Neural cell (in vitro differentiated cells): ENCODE measurements at regions not wholly inside any gene's neighbourhood (a gene's known extent, or its start where the extent isn't known, plus 50 kb on each side); places are given as distances from the start of the nearest gene placed in this dataset.

ENCODE experiments used
- H2AFZ ChIP-seq: fragments of 200-600, 300-800 bp; sonication (generic), shearing (Covaris generic); 2 replicates; pipeline ENCODE4 v1.6.0; 2014; ENCODE audit warnings: low read depth, mild to moderate bottlenecking, antibody characterized with exemption, low read length, moderate library complexity
- H3F3A ChIP-seq: fragments of 200-600 bp; shearing (Covaris generic); 2 replicates; pipeline ENCODE4 v1.6.1; 2016; ENCODE audit warnings: mild to moderate bottlenecking, moderate library complexity, mixed read lengths, antibody characterized with exemption, low read length; ENCODE audit not compliant: insufficient read depth, poor library complexity, severe bottlenecking
- H3K27ac ChIP-seq: fragments of 200-600, 300-800 bp; sonication (generic), shearing (Covaris generic); 2 replicates; pipeline ENCODE4 v1.5.1; 2014; ENCODE audit warnings: mild to moderate bottlenecking, low read length, moderate library complexity
- H3K27me3 ChIP-seq: fragments of 300-800, 200-600 bp; sonication (generic), shearing (Covaris generic); 2 replicates; pipeline ENCODE4 v1.6.0; 2014; ENCODE audit warnings: mild to moderate bottlenecking, low read depth, low read length, moderate library complexity; ENCODE audit not compliant: insufficient read depth
- H3K36me3 ChIP-seq: fragments of 300-800, 200-600 bp; sonication (generic), shearing (Covaris generic); 2 replicates; pipeline ENCODE4 v1.5.1; 2014; ENCODE audit warnings: mild to moderate bottlenecking, antibody characterized with exemption, low read length, moderate library complexity; ENCODE audit not compliant: insufficient read depth
- H3K4me2 ChIP-seq: fragments of 300-800, 200-600 bp; sonication (generic), shearing (Covaris generic); 2 replicates; pipeline ENCODE4 v1.6.0; 2014; ENCODE audit warnings: mild to moderate bottlenecking, low read length
- H3K4me3 ChIP-seq: fragments of 300-800, 200-600 bp; sonication (generic), shearing (Covaris generic); 2 replicates; pipeline ENCODE4 v1.5.1; 2014; ENCODE audit warnings: mild to moderate bottlenecking, low read length, moderate library complexity
- H3K79me2 ChIP-seq: fragments of 200-600 bp; shearing (Covaris generic); replicated peaks from 2 replicates; pipeline ENCODE4 v1.6.0; 2014; ENCODE audit warnings: mild to moderate bottlenecking, low read length, moderate library complexity; ENCODE audit not compliant: insufficient read depth
- H3K9ac ChIP-seq: fragments of 300-800, 200-600 bp; sonication (generic), shearing (Covaris generic); 2 replicates; pipeline ENCODE4 v1.6.1; 2016; ENCODE audit warnings: mild to moderate bottlenecking, low read length, mixed read lengths
- H3K9me2 ChIP-seq: fragments of 200-600 bp; shearing (Covaris generic); 2 replicates; pipeline ENCODE4 v1.6.1; 2016; ENCODE audit warnings: mild to moderate bottlenecking, low read length, mixed read lengths; ENCODE audit not compliant: insufficient read depth
- H3K9me3 ChIP-seq: fragments of 200-600, 300-800 bp; sonication (generic), shearing (Covaris generic); 2 replicates; pipeline ENCODE4 v1.6.1; 2016; ENCODE audit warnings: mild to moderate bottlenecking, mixed run types, low read length, moderate library complexity, mixed read lengths
- H4K20me1 ChIP-seq: fragments of 200-600 bp; shearing (Covaris generic); 2 replicates; pipeline ENCODE4 v1.6.1; 2016; ENCODE audit warnings: mild to moderate bottlenecking, mixed run types; ENCODE audit not compliant: insufficient read depth
- CTCF ChIP-seq: fragments of 450-650 bp; IDR thresholded peaks from 2 replicates; pipeline ENCODE4 v1.5.1; 2014; ENCODE audit warnings: antibody characterized with exemption, mild to moderate bottlenecking, moderate library complexity; ENCODE audit not compliant: poor library complexity, severe bottlenecking
- EP300 ChIP-seq: fragments of 450-650 bp; conservative IDR thresholded peaks from 2 replicates; pipeline ENCODE4 v1.6.1; 2014; ENCODE audit warnings: antibody characterized with exemption, mild to moderate bottlenecking, moderate library complexity; ENCODE audit not compliant: poor library complexity, severe bottlenecking
- EZH2 ChIP-seq: fragments of 200-600, 300-800 bp; shearing (Covaris generic), sonication (generic); IDR thresholded peaks from 2 replicates; pipeline ENCODE4 v1.6.1; 2014; ENCODE audit warnings: antibody characterized with exemption, low read length, borderline replicate concordance, mild to moderate bottlenecking; ENCODE audit not compliant: insufficient read depth, poor library complexity, severe bottlenecking
- MXI1 ChIP-seq: fragments of 450-650 bp; conservative IDR thresholded peaks from 2 replicates; pipeline ENCODE4 v1.6.1; 2014; ENCODE audit warnings: antibody characterized with exemption, mild to moderate bottlenecking; ENCODE audit not compliant: poor library complexity, severe bottlenecking
- POLR2AphosphoS5 ChIP-seq: IDR thresholded peaks from 2 replicates; pipeline ENCODE4 v1.6.1; 2012
- RAD21 ChIP-seq: fragments of 450-650 bp; conservative IDR thresholded peaks from 2 replicates; pipeline ENCODE4 v1.6.1; 2014; ENCODE audit warnings: antibody characterized with exemption, mild to moderate bottlenecking, moderate library complexity
- REST ChIP-seq: IDR thresholded peaks from 2 replicates; pipeline ENCODE4 v1.6.1; 2012; ENCODE audit warnings: borderline replicate concordance
- SMC3 ChIP-seq: fragments of 450-650 bp; conservative IDR thresholded peaks from 2 replicates; pipeline ENCODE4 v1.6.1; 2014; ENCODE audit warnings: antibody characterized with exemption, mild to moderate bottlenecking, moderate library complexity; ENCODE audit not compliant: poor library complexity
- TAF1 ChIP-seq: IDR thresholded peaks from 2 replicates; pipeline ENCODE4 v1.6.1; 2012; ENCODE audit warnings: low read depth

- H3K9me2 ChIP-seq: no peaks in the 10 kb centered on the region
- no peaks in the 10 kb centered on the region for H3K79me2 ChIP-seq
- TF ChIP-seq SMC3 (no peak), TAF1 (no peak), CTCF (no peak), MXI1 (no peak), REST (no peak), EP300 (no peak), RAD21 (no peak), POLR2AphosphoS5 (no peak)
- no peak overlapping the region for H3K4me3 ChIP-seq
- H4K20me1 ChIP-seq: no peaks in the 10 kb centered on the region
- H3K9ac ChIP-seq: no peak overlapping the region
- H3K27me3 ChIP-seq: no peaks in the 10 kb centered on the region
- no peaks in the 10 kb centered on the region for H3F3A ChIP-seq
- H3K4me2 ChIP-seq: no peak overlapping the region
- H3K36me3 ChIP-seq: no peaks in the 10 kb centered on the region
- no peaks in the 10 kb centered on the region for H3K9me3 ChIP-seq
- no peak overlapping the region for H3K27ac ChIP-seq
- H2AFZ ChIP-seq: no peak overlapping the region
These were observed 84.6 kb upstream of the ANXA1 start for GRCh38 chr9:73067074-73067473.

- Histone ChIP-seq H3F3A (no peaks in the 10 kb centered on the region), H3K9me3 (no peaks in the 10 kb centered on the region), H3K27me3 (no peaks in the 10 kb centered on the region), H2AFZ (no peak overlapping the region), H3K27ac (no peak overlapping the region), H4K20me1 (no peaks in the 10 kb centered on the region), H3K9me2 (no peaks in the 10 kb centered on the region), H3K9ac (no peak overlapping the region), H3K36me3 (no peaks in the 10 kb centered on the region), H3K4me2 (no peak overlapping the region), H3K79me2 (no peaks in the 10 kb centered on the region), H3K4me3 (no peak overlapping the region)
- TF ChIP-seq SMC3 (no peak), POLR2AphosphoS5 (no peak), REST (no peak), MXI1 (no peak), CTCF (no peak), TAF1 (no peak), RAD21 (no peak), EZH2 (no peak)
These were observed 86.2 kb upstream of the ANXA1 start for GRCh38 chr9:73065439-73065838.
